HG03066 (cell line): ENCODE measurements at regions not wholly inside any gene's neighbourhood (a gene's known extent, or its start where the extent isn't known, plus 50 kb on each side); places are given as distances from the start of the nearest gene placed in this dataset.

Experiments
- ATAC-seq: cut with Tn5 transposase; IDR thresholded peaks from one replicate; pipeline ENCODE4 v1.9.1; 2021; ENCODE audit warnings: low read depth; ENCODE audit not compliant: unreplicated experiment

GRCh38 chr7:84508606-84509005, 314.0 kb upstream of the SEMA3A start:
- no peak for ATAC-seq

- ATAC-seq, result no peak
Measured at GRCh38 chr7:84507529-84507928, 312.9 kb upstream of the SEMA3A start.

GRCh38 chr7:84506151-84506550, 311.6 kb upstream of the SEMA3A start:
- ATAC-seq, result no peak

GRCh38 chr7:84502239-84502638, 307.6 kb upstream of the SEMA3A start:
- no peak for ATAC-seq

GRCh38 chr7:84497873-84498272, 303.3 kb upstream of the SEMA3A start:
- ATAC-seq, result no peak

- ATAC-seq, result no peak
Measured at GRCh38 chr7:84495128-84495527, 300.5 kb upstream of the SEMA3A start.

- ATAC-seq, result no peak
Measured at GRCh38 chr7:84492098-84493034, 297.8 kb upstream of the SEMA3A start.

- ATAC-seq, result no peak
Measured at GRCh38 chr7:84490661-84491060, 296.1 kb upstream of the SEMA3A start.

GRCh38 chr7:84484502-84485079, 290.0 kb upstream of the SEMA3A start:
- no peak for ATAC-seq

GRCh38 chr7:84482476-84482875, 287.9 kb upstream of the SEMA3A start:
- no peak for ATAC-seq

- ATAC-seq, result no peak
Measured at GRCh38 chr7:84479059-84479458, 284.5 kb upstream of the SEMA3A start.

GRCh38 chr7:84477786-84478478, 283.3 kb upstream of the SEMA3A start:
- no peak for ATAC-seq

GRCh38 chr7:84474436-84474835, 279.8 kb upstream of the SEMA3A start:
- ATAC-seq, result no peak

- no peak for ATAC-seq
Measured at GRCh38 chr7:84471576-84471975, 277.0 kb upstream of the SEMA3A start.

GRCh38 chr7:84469034-84469433, 274.4 kb upstream of the SEMA3A start:
- ATAC-seq, result no peak

GRCh38 chr7:84462259-84462658, 267.7 kb upstream of the SEMA3A start:
- ATAC-seq, result no peak

GRCh38 chr7:84461093-84461492, 266.5 kb upstream of the SEMA3A start:
- no peak for ATAC-seq

- ATAC-seq, result no peak
Measured at GRCh38 chr7:84455788-84456187, 261.2 kb upstream of the SEMA3A start.

GRCh38 chr7:84454174-84454959, 259.8 kb upstream of the SEMA3A start:
- ATAC-seq, result no peak

- ATAC-seq, result no peak
Measured at GRCh38 chr7:84452618-84453017, 258.0 kb upstream of the SEMA3A start.

GRCh38 chr7:84450772-84451171, 256.2 kb upstream of the SEMA3A start:
- no peak for ATAC-seq
